Pancreas (tissue), 10 donors: ENCODE measurements at regions not wholly inside any gene's neighbourhood (a gene's known extent, or its start where the extent isn't known, plus 50 kb on each side); places are given as distances from the start of the nearest gene placed in this dataset.
A peak's percentile ranks its signal among the peaks of the same experiment; 100 is the strongest.

Experiments used
- ATAC-seq, 4 donors: fragments of 200-7000 bp; cut with Tn5 transposase; one replicate each; pipeline versions ENCODE4 v1.8.0 to v1.9.1; 2020; ENCODE audit warnings: mild to moderate bottlenecking in 4 of 4, moderate library complexity in 4 of 4
- DNase-seq, 6 donors: peaks; one replicate each; pipeline ENCODE4 v3.0.0-alpha.2; 2020
- FAIRE-seq: peaks from 2 replicates; lab custom pipeline; 2012; peaks lifted over from hg19 to GRCh38; lab: Jason Lieb, UNC
- H3K27ac ChIP-seq, 4 donors: fragments of 200-600 bp; sonication (generic); 1 replicate in 3 of 4; 2 replicates in 1 of 4; pipeline versions ENCODE4 v1.5.0 to v1.8.0; 2020
- H3K27me3 ChIP-seq, 4 donors: fragments of 200-600 bp; one replicate each; pipeline ENCODE4 v1.8.0; 2021
- H3K36me3 ChIP-seq, 3 donors: fragments of 200-600 bp; sonication (generic) in 1 of 3; one replicate each; pipeline versions ENCODE4 v1.5.0 to v1.8.0; 2020 to 2021
- H3K4me1 ChIP-seq, 3 donors: fragments of 200-600 bp; one replicate each; pipeline ENCODE4 v1.8.0; 2021
- H3K4me3 ChIP-seq, 4 donors: fragments of 200-600 bp; sonication (generic) in 2 of 4; one replicate each; pipeline versions ENCODE4 v1.5.0 to v1.8.0; 2020 to 2021
- H3K9me3 ChIP-seq, 4 donors: fragments of 200-600 bp; one replicate each; pipeline ENCODE4 v1.8.0; 2021
- CTCF ChIP-seq, 4 donors: fragments of 200-600 bp; sonication (generic) in 3 of 4; IDR thresholded peaks; one replicate each; pipeline versions ENCODE4 v1.5.0 to v1.8.0; 2021; ENCODE audit warnings: antibody characterized with exemption in 4 of 4
- WGBS, 2 donors: extraction: QIAGEN DNeasy Blood & Tissue Kit; methylation state at CpG; one replicate each; pipeline ENCODE4 v1.1.7; 2013; 5-methylcytosine and 5-hydroxymethylcytosine counted together
- intact Hi-C, 3 donors: fragments of 100-400 bp; cut with DNase I; formaldehyde crosslinking; loops; one replicate each; pipeline versions ENCODE4 v1.11.1 to v1.14.2; 2022
- donor health status: healthy with polysubstance abuse.
- donor health status: DM: no; HTN: no; CAD: no; lungs with moderate emphysema.
- donor health status: DM: no; HTN: no; CAD: no.
- donor health status: control.
- donor health status: control.
- donor health status: Bipolar disorder and iron deficiency.
- donor health status: DM: yes; HTN: yes; CAD: no.
- donor health status: DM: no; HTN: no; CAD: no.
- donor health status: DM: no; HTN: no; CAD: no.
- donor health status: DM: yes; HTN: yes; CAD: no.

DNA sequence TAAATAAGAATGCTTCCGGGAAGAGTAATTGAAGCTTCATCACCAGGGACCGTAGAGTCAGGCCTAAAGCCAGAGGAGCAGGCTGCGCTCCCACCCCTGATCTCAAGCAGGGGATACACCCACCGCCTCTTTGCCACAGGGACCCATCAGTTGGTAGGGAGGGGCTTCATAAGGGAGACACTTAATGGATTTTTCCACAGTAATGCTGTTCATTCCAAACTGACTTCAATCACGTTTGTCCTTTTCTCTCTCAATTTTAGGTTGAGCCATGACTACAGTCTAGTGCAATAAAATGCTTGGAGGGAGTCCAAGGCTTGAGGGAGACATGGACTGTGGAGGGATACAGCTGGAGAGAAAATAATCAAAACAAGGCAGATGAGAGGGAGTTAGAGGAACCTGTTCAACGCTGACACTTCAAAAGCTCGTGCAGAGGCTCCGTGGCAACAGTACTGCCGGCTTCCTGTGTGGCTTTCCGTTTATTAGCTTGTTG lies 111.5 kb downstream of the SEC16B start:
- ATAC-seq, result peak in 3 of 4 donors; percentile 11 to 66 (median 51)
- no peaks in the 10 kb centered on the region for H3K4me1 ChIP-seq
- no peak overlapping the region for H3K4me3 ChIP-seq
- no peaks in the 10 kb centered on the region for H3K27me3 ChIP-seq
- DNase-seq, result no peak
- 65 to 66% methylated on average over 10 of the region's 10 CpGs for WGBS, 2 donors
- FAIRE-seq, result no peak
- TF ChIP-seq CTCF (IDR thresholded peaks at IDR 0.05), result no peak
- intact Hi-C loops, result no loop called here
- no peak overlapping the region for H3K27ac ChIP-seq
- H3K9me3 ChIP-seq, result no peaks in the 10 kb centered on the region
- no peaks in the 10 kb centered on the region for H3K36me3 ChIP-seq

DNA sequence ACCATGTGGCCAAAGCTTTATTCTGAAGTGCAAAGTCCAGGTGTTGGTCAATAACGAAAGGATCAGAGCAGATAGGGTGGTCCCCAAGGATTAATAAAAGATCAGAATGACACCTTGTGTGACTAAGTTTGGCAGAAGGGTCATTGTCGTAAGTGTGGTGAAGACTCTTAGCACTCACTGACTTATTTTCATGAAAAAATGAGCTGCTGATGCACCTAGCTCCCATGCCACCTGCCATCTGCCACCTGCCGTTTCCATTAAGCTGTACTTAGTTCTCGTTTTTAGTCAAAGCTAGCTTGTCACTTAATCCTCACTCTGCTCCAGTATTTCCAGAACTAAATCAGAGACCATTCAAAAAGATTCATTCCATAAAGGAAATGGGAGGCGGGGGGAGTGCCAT lies 112.6 kb downstream of the SEC16B start:
- 78 to 81% methylated on average over 5 of the region's 5 CpGs for WGBS, 2 donors
- Histone ChIP-seq H3K27me3 (no peaks in the 10 kb centered on the region), H3K9me3 (no peaks in the 10 kb centered on the region), H3K4me1 (no peaks in the 10 kb centered on the region), H3K4me3 (no peak overlapping the region), H3K27ac (no peak overlapping the region), H3K36me3 (no peaks in the 10 kb centered on the region)
- no peak for DNase-seq
- intact Hi-C loops, result no loop called here
- ATAC-seq, result peak in 1 of 4 donors; percentile 32
- TF ChIP-seq CTCF (IDR thresholded peaks at IDR 0.05), result no peak
- FAIRE-seq, result no peak

- no peak for FAIRE-seq
- H3K27me3 ChIP-seq, result no peaks in the 10 kb centered on the region
- no peak for TF ChIP-seq CTCF (IDR thresholded peaks at IDR 0.05)
- H3K4me1 ChIP-seq, result no peaks in the 10 kb centered on the region
- H3K27ac ChIP-seq, result no peak overlapping the region
- H3K9me3 ChIP-seq, result no peaks in the 10 kb centered on the region
- no peaks in the 10 kb centered on the region for H3K36me3 ChIP-seq
- intact Hi-C loops, result no loop called here
- no peak for DNase-seq
- no peak overlapping the region for H3K4me3 ChIP-seq
- ATAC-seq, result peak in 1 of 4 donors; percentile 27
Observed at GRCh38 chr1:177854951-177855350, 114.9 kb downstream of the SEC16B start.

GRCh38 chr1:177849579-177850290 lies 120.1 kb downstream of the SEC16B start:
- intact Hi-C loops, result no loop called here
- no peak for ATAC-seq
- Histone ChIP-seq H3K27me3 (no peaks in the 10 kb centered on the region), H3K36me3 (no peaks in the 10 kb centered on the region), H3K4me3 (no peak overlapping the region), H3K27ac (no peak overlapping the region), H3K4me1 (no peaks in the 10 kb centered on the region), H3K9me3 (no peaks in the 10 kb centered on the region)
- WGBS, 2 donors, result 24 to 33% methylated on average over 3 of the region's 3 CpGs
- DNase-seq, result no peak
- TF ChIP-seq CTCF (IDR thresholded peaks at IDR 0.05), result no peak
- FAIRE-seq, result no peak

DNA sequence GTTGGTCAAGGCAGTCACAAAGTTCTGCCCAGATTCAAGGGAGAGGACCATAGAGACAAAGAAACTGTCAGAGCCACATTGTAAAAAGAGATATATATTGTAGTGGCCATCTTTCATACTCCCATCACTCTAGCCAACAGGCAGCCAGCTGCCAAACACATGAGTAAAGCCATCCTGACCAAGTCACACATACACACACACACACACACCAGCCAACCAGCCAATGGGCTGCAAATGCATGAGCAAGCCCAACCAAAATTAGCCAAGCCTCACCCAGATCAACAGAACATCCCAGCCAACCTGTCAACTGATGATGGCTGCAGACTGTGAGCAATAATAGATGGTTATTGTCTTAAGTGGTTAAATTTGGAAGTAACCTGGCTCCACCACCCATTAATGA lies 120.7 kb downstream of the SEC16B start:
- no peak for ATAC-seq
- Histone ChIP-seq H3K27ac (no peak overlapping the region), H3K27me3 (no peaks in the 10 kb centered on the region), H3K4me3 (no peak overlapping the region), H3K4me1 (no peaks in the 10 kb centered on the region), H3K9me3 (no peaks in the 10 kb centered on the region), H3K36me3 (no peaks in the 10 kb centered on the region)
- DNase-seq, result no peak
- intact Hi-C loops, result no loop called here
- FAIRE-seq, result no peak
- no peak for TF ChIP-seq CTCF (IDR thresholded peaks at IDR 0.05)
